ENCODE measurements at regions not wholly inside any gene's neighbourhood (a gene's known extent, or its start where the extent isn't known, plus 50 kb on each side); places are given as distances from the start of the nearest gene placed in this dataset.

DNA sequence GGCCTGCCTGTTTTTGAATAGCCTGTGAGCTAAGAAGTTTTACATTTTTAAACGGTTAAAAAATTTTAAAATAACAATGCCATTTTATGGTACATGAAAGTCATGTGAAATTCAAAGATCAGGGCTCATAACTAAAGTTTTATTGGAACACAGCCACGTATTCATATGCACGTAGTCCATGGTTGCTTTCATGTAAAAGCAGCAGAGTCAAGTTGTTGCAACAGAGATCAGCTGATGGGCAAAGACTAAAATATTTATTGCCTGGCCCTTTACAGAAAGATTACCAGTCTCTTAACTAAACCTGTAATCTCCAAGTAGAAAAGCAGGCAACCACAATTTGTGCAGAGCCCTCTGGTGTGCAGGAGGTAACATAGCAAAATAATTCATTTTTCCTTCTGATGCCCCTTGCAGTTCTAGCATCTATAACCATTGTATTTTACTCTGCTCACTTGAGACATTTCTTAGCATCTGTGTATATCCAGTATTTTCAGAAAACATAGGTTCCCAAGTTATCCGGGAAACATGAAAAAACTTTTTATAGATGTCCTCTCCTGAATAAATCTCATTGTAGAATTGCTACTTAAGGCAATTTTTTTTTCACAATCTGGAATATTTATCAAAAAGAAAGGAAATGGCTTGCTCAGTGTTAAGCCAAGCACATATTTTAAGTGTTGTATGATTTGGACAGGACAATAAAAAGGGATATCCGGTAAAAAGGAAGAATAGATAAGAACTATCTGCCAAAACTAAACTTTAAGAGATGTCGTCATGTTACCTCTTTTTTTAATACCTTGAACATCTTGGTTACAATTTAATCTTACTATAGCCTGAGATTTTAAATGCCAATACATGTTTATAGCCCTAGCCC is 430.8 kb downstream of the PLPP3 start:
- DNase-seq = no peak
- Histone ChIP-seq H3K4me1 (ENCODE audit: insufficient read depth) (peaks cover 2% of the 10 kb centered on the region), H3K4me3 (no peak overlapping the region), H3K27me3 (no peaks in the 10 kb centered on the region), H3K27ac (no peak overlapping the region), H3K36me3 (no peaks in the 10 kb centered on the region), H3K9me3 (no peaks in the 10 kb centered on the region)
- intact Hi-C loops (cut with DNase I) = no loop called here
- WGBS, 3 donors = 64 to 76% (median 76%) methylated on average over 6 of the region's 6 CpGs
- TF ChIP-seq POLR2A (IDR thresholded peaks at IDR 0.05) (no peak), EP300 (IDR thresholded peaks at IDR 0.05) (no peak), CTCF (IDR thresholded peaks at IDR 0.05) (no peak)

- Histone ChIP-seq H3K4me3 (no peak overlapping the region), H3K4me1 (ENCODE audit: insufficient read depth) (peaks cover 2% of the 10 kb centered on the region), H3K9me3 (no peaks in the 10 kb centered on the region), H3K27me3 (no peaks in the 10 kb centered on the region), H3K27ac (no peak overlapping the region), H3K36me3 (no peaks in the 10 kb centered on the region)
- DNase-seq = no peak
- TF ChIP-seq POLR2A (IDR thresholded peaks at IDR 0.05) (no peak), CTCF (IDR thresholded peaks at IDR 0.05) (no peak), EP300 (IDR thresholded peaks at IDR 0.05) (no peak)
- 51 to 60% (median 54%) methylated on average over 1 of the region's 1 CpG for WGBS, 3 donors
- intact Hi-C loops (cut with DNase I) = no loop called here
Measured at GRCh38 chr1:56147459-56147858, 431.9 kb downstream of the PLPP3 start.

- 15 to 19% (median 17%) methylated on average over 2 of the region's 2 CpGs for WGBS, 3 donors
- intact Hi-C loops (cut with DNase I) = no loop called here
- Histone ChIP-seq H3K4me1 (ENCODE audit: insufficient read depth) (peaks cover 2% of the 10 kb centered on the region), H3K36me3 (no peaks in the 10 kb centered on the region), H3K9me3 (no peaks in the 10 kb centered on the region), H3K27ac (no peak overlapping the region), H3K27me3 (no peaks in the 10 kb centered on the region), H3K4me3 (no peak overlapping the region)
- DNase-seq = no peak
- TF ChIP-seq POLR2A (IDR thresholded peaks at IDR 0.05) (no peak), EP300 (IDR thresholded peaks at IDR 0.05) (no peak), CTCF (IDR thresholded peaks at IDR 0.05) (no peak)
Measured at GRCh38 chr1:56147034-56147433, 432.3 kb downstream of the PLPP3 start.

DNA sequence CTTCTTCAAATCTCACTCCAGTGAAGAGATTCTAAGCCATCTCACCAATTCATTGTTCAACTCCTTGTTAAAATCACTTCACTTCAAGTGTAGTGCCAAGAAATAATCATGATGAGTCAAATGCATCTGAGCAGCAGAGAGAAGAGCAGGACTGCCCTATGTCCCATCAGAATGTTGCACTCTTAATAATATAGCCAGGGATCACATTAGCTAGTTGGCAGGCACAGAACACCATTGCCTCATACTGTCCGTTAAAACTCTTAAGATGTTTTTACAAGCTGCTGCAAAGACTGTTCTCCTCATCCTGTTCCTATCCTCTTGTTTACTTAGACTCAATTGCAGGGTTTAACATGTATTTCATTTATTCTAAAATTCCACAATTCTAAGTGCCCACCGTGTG is 432.9 kb downstream of the PLPP3 start:
- H3K36me3 ChIP-seq = no peaks in the 10 kb centered on the region

More for the DNA sequence above, 432.9 kb downstream of the PLPP3 start:
- intact Hi-C loops (cut with DNase I) = no loop called here
- peak in 1 of 5 donors; percentile 23 for DNase-seq
- Histone ChIP-seq H3K4me3 (no peak overlapping the region), H3K27ac (no peak overlapping the region), H3K27me3 (no peaks in the 10 kb centered on the region), H3K4me1 (ENCODE audit: insufficient read depth) (peaks cover 2% of the 10 kb centered on the region), H3K9me3 (no peaks in the 10 kb centered on the region)
- TF ChIP-seq EP300 (IDR thresholded peaks at IDR 0.05) (no peak), CTCF (IDR thresholded peaks at IDR 0.05) (no peak), POLR2A (IDR thresholded peaks at IDR 0.05) (no peak)
- WGBS, 3 donors = 48 to 67% (median 54%) methylated on average over 2 of the region's 2 CpGs

Data from ovary (tissue), 7 donors.